DOHH2 (cell line): ENCODE measurements at regions not wholly inside any gene's neighbourhood (a gene's known extent, or its start where the extent isn't known, plus 50 kb on each side); places are given as distances from the start of the nearest gene placed in this dataset.

Source experiments
- H3F3A ChIP-seq: fragments of 200-600 bp; sonication (generic), shearing (Covaris generic); 2 replicates; pipeline ENCODE4 v1.6.0; 2016; ENCODE audit warnings: antibody characterized with exemption, mild to moderate bottlenecking; ENCODE audit not compliant: control insufficient read depth, insufficient read depth
- H3K27ac ChIP-seq: fragments of 200-600 bp; sonication (generic); 2 replicates; pipeline ENCODE4 v1.5.1; 2014; ENCODE audit warnings: low read depth, mild to moderate bottlenecking, low read length, moderate library complexity
- H3K27me3 ChIP-seq: fragments of 200-600 bp; sonication (generic); 2 replicates; pipeline ENCODE4 v1.6.1; 2014; ENCODE audit warnings: mild to moderate bottlenecking, low read length, mixed read lengths; ENCODE audit not compliant: control insufficient read depth
- H3K36me3 ChIP-seq: fragments of 200-600 bp; sonication (generic); 2 replicates; pipeline ENCODE4 v1.6.1; 2014; ENCODE audit warnings: mild to moderate bottlenecking, low read length, moderate library complexity, mixed read lengths; ENCODE audit not compliant: control insufficient read depth
- H3K4me1 ChIP-seq: fragments of 200-600 bp; sonication (generic); 2 replicates; pipeline ENCODE4 v1.6.1; 2014; ENCODE audit warnings: mild to moderate bottlenecking, low read length, mixed read lengths; ENCODE audit not compliant: control insufficient read depth
- H3K4me2 ChIP-seq: fragments of 200-600 bp; sonication (generic); 2 replicates; pipeline ENCODE4 v1.6.0; 2014; ENCODE audit warnings: mild to moderate bottlenecking, low read length, moderate library complexity
- H3K4me3 ChIP-seq: fragments of 200-600 bp; sonication (generic); 2 replicates; pipeline ENCODE4 v1.5.1; 2014; ENCODE audit warnings: mild to moderate bottlenecking, low read length, mixed read lengths
- H3K79me2 ChIP-seq: fragments of 200-600 bp; sonication (generic); 2 replicates; pipeline ENCODE4 v1.6.1; 2014; ENCODE audit warnings: mild to moderate bottlenecking, low read length, mixed read lengths; ENCODE audit not compliant: control insufficient read depth
- H3K9me2 ChIP-seq: fragments of 200-600 bp; sonication (generic); replicated peaks from 2 replicates; pipeline ENCODE4 v1.6.1; 2014; ENCODE audit warnings: mild to moderate bottlenecking, low read length, mixed read lengths; ENCODE audit not compliant: control insufficient read depth
- H3K9me3 ChIP-seq: fragments of 200-600 bp; sonication (generic); 2 replicates; pipeline ENCODE4 v1.6.1; 2014; ENCODE audit warnings: antibody characterized with exemption, low read length, mixed read lengths; ENCODE audit not compliant: control insufficient read depth, insufficient read depth
- H4K20me1 ChIP-seq: fragments of 200-600 bp; sonication (generic); 2 replicates; pipeline ENCODE4 v1.6.0; 2014; ENCODE audit warnings: low read depth, mild to moderate bottlenecking, antibody characterized with exemption, low read length, moderate library complexity; ENCODE audit not compliant: control insufficient read depth, insufficient read depth
- EZH2phosphoT487 ChIP-seq: fragments of 200-600 bp; sonication (generic); IDR thresholded peaks from 2 replicates; pipeline ENCODE4 v1.6.1; 2017; ENCODE audit warnings: borderline replicate concordance, mild to moderate bottlenecking, antibody characterized with exemption, low read length, moderate library complexity, mixed read lengths
- TF ChIP-seq, protein P1 (sequence below): fragments of 200-600 bp; sonication (generic); IDR thresholded peaks from one replicate; pipeline ENCODE4 v1.5.1; 2014; ENCODE audit warnings: antibody characterized with exemption, mild to moderate bottlenecking, low read depth, low read length; ENCODE audit not compliant: poor library complexity, severe bottlenecking

- H3K9me2 ChIP-seq = no peaks in the 10 kb centered on the region
These were observed 105.4 kb upstream of the MAP4K3 start for GRCh38 chr2:39542523-39542922.

DNA sequence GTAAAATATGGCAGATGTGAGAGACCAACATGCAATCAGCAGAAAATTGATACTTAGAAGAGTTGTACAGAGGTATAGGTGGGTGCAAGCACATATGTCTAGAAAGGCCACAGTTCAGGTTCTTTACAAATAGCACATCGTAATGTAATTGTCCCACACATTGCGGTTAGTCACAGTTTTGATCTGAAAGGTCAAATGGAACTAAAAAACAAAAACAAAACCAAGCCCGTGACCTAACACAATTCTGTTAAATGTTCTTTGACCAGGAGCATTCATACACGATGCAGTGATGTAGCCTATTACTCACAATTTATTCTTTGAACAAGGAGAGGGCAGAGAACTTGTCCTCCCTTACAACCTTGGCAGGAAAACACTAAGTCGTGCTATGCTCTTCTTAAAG lies 108.9 kb upstream of the MAP4K3 start:
- no peaks in the 10 kb centered on the region for H3K9me2 ChIP-seq
- no peak overlapping the region for H3K4me2 ChIP-seq
- H4K20me1 ChIP-seq = no peaks in the 10 kb centered on the region

More at GRCh38 chr2:39542523-39542922, 105.4 kb upstream of the MAP4K3 start:
- H3K27ac ChIP-seq = no peak overlapping the region
- no peaks in the 10 kb centered on the region for H4K20me1 ChIP-seq
- no peaks in the 10 kb centered on the region for H3K36me3 ChIP-seq
- H3K4me3 ChIP-seq = no peak overlapping the region
- TF ChIP-seq, protein P1, sequence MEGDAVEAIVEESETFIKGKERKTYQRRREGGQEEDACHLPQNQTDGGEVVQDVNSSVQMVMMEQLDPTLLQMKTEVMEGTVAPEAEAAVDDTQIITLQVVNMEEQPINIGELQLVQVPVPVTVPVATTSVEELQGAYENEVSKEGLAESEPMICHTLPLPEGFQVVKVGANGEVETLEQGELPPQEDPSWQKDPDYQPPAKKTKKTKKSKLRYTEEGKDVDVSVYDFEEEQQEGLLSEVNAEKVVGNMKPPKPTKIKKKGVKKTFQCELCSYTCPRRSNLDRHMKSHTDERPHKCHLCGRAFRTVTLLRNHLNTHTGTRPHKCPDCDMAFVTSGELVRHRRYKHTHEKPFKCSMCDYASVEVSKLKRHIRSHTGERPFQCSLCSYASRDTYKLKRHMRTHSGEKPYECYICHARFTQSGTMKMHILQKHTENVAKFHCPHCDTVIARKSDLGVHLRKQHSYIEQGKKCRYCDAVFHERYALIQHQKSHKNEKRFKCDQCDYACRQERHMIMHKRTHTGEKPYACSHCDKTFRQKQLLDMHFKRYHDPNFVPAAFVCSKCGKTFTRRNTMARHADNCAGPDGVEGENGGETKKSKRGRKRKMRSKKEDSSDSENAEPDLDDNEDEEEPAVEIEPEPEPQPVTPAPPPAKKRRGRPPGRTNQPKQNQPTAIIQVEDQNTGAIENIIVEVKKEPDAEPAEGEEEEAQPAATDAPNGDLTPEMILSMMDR = no peak
- TF ChIP-seq EZH2phosphoT487 = no peak
- no peaks in the 10 kb centered on the region for H3K27me3 ChIP-seq
- no peaks in the 10 kb centered on the region for H3K79me2 ChIP-seq
- no peaks in the 10 kb centered on the region for H3F3A ChIP-seq
- H3K4me1 ChIP-seq = no peaks in the 10 kb centered on the region
- no peaks in the 10 kb centered on the region for H3K9me3 ChIP-seq
- H3K4me2 ChIP-seq = no peak overlapping the region

GRCh38 chr2:39546409-39546808 lies 109.3 kb upstream of the MAP4K3 start:
- no peak overlapping the region for H3K4me2 ChIP-seq

More for the DNA sequence above, 108.9 kb upstream of the MAP4K3 start:
- TF ChIP-seq, protein P1 = no peak
- TF ChIP-seq EZH2phosphoT487 = no peak
- Histone ChIP-seq H3K27me3 (no peaks in the 10 kb centered on the region), H3K27ac (no peak overlapping the region), H3K36me3 (no peaks in the 10 kb centered on the region), H3F3A (no peaks in the 10 kb centered on the region), H3K4me1 (no peaks in the 10 kb centered on the region), H3K4me3 (no peak overlapping the region), H3K9me3 (no peaks in the 10 kb centered on the region), H3K79me2 (no peaks in the 10 kb centered on the region)

More at GRCh38 chr2:39546409-39546808, 109.3 kb upstream of the MAP4K3 start:
- TF ChIP-seq EZH2phosphoT487 = no peak
- TF ChIP-seq, protein P1 = no peak
- Histone ChIP-seq H3F3A (no peaks in the 10 kb centered on the region), H3K27me3 (no peaks in the 10 kb centered on the region), H3K27ac (no peak overlapping the region), H3K36me3 (no peaks in the 10 kb centered on the region), H4K20me1 (no peaks in the 10 kb centered on the region), H3K79me2 (no peaks in the 10 kb centered on the region), H3K9me2 (no peaks in the 10 kb centered on the region), H3K4me1 (no peaks in the 10 kb centered on the region), H3K9me3 (no peaks in the 10 kb centered on the region), H3K4me3 (no peak overlapping the region)
